ENCODE measurements at regions not wholly inside any gene's neighbourhood (a gene's known extent, or its start where the extent isn't known, plus 50 kb on each side); places are given as distances from the start of the nearest gene placed in this dataset.

GRCh38 chr13:64000321-64000720, 2584.7 kb upstream of the PCDH20 start:
- no peak for TF ChIP-seq CTCF (IDR thresholded peaks at IDR 0.05; ENCODE audit: low read depth, low read length, poor library complexity, severe bottlenecking)
- TF ChIP-seq EZH2phosphoT487 (IDR thresholded peaks at IDR 0.05; ENCODE audit: borderline replicate concordance, low read length) = no peak
